Stimulated activated CD4-positive, alpha-beta T cell treated with anti-CD3 and anti-CD28 coated beads, Interleukin-12 subunit alpha, Interleukin-12 subunit beta, amount 100 ng/mL, for 48 hours (primary cell): ENCODE measurements at regions not wholly inside any gene's neighbourhood (a gene's known extent, or its start where the extent isn't known, plus 50 kb on each side); places are given as distances from the start of the nearest gene placed in this dataset.
A peak's percentile ranks its signal among the peaks of the same experiment; 100 is the strongest.

Experiments
- DNase-seq, 3 donors: peaks; one replicate each; pipeline ENCODE4 v3.0.0-alpha.2; 2020; ENCODE audit warnings: low read depth in 2 of 3, low spot score in 1 of 3

- DNase-seq, result no peak
These were observed 603.3 kb upstream of the TMEM132C start for GRCh38 chr12:127663716-127664115.

GRCh38 chr12:127664901-127665300 is 602.1 kb upstream of the TMEM132C start:
- no peak for DNase-seq

GRCh38 chr12:127667131-127667685 is 599.8 kb upstream of the TMEM132C start:
- no peak for DNase-seq

GRCh38 chr12:127670294-127670693 is 596.7 kb upstream of the TMEM132C start:
- no peak for DNase-seq

- no peak for DNase-seq
These were observed 596.2 kb upstream of the TMEM132C start for GRCh38 chr12:127670796-127671195.

- no peak for DNase-seq
These were observed 591.0 kb upstream of the TMEM132C start for GRCh38 chr12:127675936-127676335.

- DNase-seq, result peak in 2 of 3 donors; percentile 29 to 30
These were observed 589.3 kb upstream of the TMEM132C start for GRCh38 chr12:127677537-127678131.

GRCh38 chr12:127678945-127679344 is 588.0 kb upstream of the TMEM132C start:
- DNase-seq, result no peak

GRCh38 chr12:127680516-127680915 is 586.5 kb upstream of the TMEM132C start:
- no peak for DNase-seq

GRCh38 chr12:127681151-127681754 is 585.7 kb upstream of the TMEM132C start:
- DNase-seq, result no peak

GRCh38 chr12:127685491-127685890 is 581.5 kb upstream of the TMEM132C start:
- DNase-seq, result no peak

GRCh38 chr12:127685931-127686330 is 581.0 kb upstream of the TMEM132C start:
- DNase-seq, result no peak

- DNase-seq, result no peak
These were observed 579.8 kb upstream of the TMEM132C start for GRCh38 chr12:127687181-127687580.

GRCh38 chr12:127688906-127689428 is 578.0 kb upstream of the TMEM132C start:
- DNase-seq, result no peak

GRCh38 chr12:127690161-127690560 is 576.8 kb upstream of the TMEM132C start:
- DNase-seq, result no peak

- no peak for DNase-seq
These were observed 570.0 kb upstream of the TMEM132C start for GRCh38 chr12:127696963-127697362.

GRCh38 chr12:127703026-127703425 is 563.9 kb upstream of the TMEM132C start:
- DNase-seq, result no peak

- no peak for DNase-seq
These were observed 555.9 kb upstream of the TMEM132C start for GRCh38 chr12:127711108-127711507.

GRCh38 chr12:127712561-127712960 is 554.4 kb upstream of the TMEM132C start:
- DNase-seq, result no peak

GRCh38 chr12:127716166-127716565 is 550.8 kb upstream of the TMEM132C start:
- no peak for DNase-seq

- no peak for DNase-seq
These were observed 549.7 kb upstream of the TMEM132C start for GRCh38 chr12:127717278-127717677.

GRCh38 chr12:127720334-127720733 is 546.6 kb upstream of the TMEM132C start:
- no peak for DNase-seq

- DNase-seq, result no peak
These were observed 544.4 kb upstream of the TMEM132C start for GRCh38 chr12:127722611-127723010.
